Renal cortical epithelial cell (primary cell): ENCODE measurements at regions not wholly inside any gene's neighbourhood (a gene's known extent, or its start where the extent isn't known, plus 50 kb on each side); places are given as distances from the start of the nearest gene placed in this dataset.
A peak's percentile ranks its signal among the peaks of the same experiment; 100 is the strongest.
"Not testable (repeated sequence)": the region's sequence is repeated elsewhere in the genome, so short reads cannot be mapped to it uniquely, and the experiment has no call there.

Source experiments
- DNase-seq: peaks from one replicate; pipeline ENCODE4 v3.0.0-alpha.2; 2011; ENCODE audit warnings: low read depth

DNA sequence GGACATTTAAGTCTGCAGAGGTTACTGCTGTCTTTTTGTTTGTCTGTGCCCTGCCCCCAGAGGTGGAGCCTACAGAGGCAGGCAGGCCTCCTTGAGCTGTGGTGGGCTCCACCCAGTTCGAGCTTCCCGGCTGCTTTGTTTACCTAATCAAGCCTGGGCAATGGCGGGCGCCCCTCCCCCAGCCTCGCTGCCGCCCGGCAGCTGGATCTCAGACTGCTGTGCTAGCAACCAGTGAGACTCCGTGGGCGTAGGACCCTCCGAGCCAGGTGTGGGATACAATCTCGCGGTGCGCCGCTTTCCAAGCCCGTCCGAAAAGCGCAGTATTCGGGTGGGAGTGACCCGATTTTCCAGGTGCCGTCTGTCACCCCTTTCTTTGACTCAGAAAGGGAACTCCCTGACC is 198.4 kb upstream of the FERMT1 start:
- not testable (repeated sequence) for DNase-seq

GRCh38 chr20:6311841-6312655 is 189.2 kb upstream of the FERMT1 start:
- DNase-seq = peak; percentile 1

- DNase-seq = no peak
Measured at GRCh38 chr20:6311097-6311496, 188.3 kb upstream of the FERMT1 start.

GRCh38 chr20:6305536-6305935 is 182.7 kb upstream of the FERMT1 start:
- no peak for DNase-seq

DNA sequence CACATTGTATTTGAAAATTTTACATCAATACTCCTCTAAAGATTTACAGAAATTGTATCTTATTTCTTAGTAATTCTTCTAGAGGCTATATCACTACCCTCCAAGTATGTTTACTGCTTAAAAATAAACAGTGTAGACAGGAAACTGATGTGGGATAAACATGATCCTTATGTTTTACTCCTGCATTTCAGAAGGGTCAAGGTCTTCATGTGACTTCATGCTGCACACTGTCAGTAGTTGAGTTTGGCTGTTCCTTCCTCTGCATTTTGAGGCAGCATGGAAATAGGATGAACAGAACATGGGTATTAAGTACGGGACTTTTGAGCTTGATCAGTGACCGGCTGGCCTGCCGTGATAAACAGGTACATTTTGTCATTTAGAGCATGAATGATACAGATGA is 179.2 kb upstream of the FERMT1 start:
- no peak for DNase-seq

DNA sequence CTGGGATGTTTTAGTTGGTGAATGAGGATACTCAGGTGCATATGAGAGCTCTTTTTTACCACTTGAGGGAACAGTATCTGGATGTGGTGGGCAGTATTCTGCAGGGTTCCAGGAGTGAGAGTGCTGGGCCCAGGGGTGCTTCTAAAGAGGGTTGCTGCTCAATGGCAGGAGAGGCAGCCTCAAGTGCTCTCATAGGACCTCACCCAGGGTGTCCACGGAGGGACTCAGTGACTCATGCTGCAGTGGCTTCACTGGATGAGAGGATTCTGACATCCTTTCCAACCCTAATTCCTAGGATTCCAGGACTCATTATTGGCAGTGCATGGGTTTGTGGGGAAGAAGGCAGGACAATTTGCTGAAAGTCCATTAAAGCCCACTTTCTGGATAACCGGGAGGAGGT is 176.6 kb upstream of the FERMT1 start:
- peak; percentile 37 for DNase-seq

GRCh38 chr20:6298049-6298448 is 175.2 kb upstream of the FERMT1 start:
- no peak for DNase-seq

GRCh38 chr20:6295867-6296256 is 173.0 kb upstream of the FERMT1 start:
- peak; percentile 1 for DNase-seq

DNA sequence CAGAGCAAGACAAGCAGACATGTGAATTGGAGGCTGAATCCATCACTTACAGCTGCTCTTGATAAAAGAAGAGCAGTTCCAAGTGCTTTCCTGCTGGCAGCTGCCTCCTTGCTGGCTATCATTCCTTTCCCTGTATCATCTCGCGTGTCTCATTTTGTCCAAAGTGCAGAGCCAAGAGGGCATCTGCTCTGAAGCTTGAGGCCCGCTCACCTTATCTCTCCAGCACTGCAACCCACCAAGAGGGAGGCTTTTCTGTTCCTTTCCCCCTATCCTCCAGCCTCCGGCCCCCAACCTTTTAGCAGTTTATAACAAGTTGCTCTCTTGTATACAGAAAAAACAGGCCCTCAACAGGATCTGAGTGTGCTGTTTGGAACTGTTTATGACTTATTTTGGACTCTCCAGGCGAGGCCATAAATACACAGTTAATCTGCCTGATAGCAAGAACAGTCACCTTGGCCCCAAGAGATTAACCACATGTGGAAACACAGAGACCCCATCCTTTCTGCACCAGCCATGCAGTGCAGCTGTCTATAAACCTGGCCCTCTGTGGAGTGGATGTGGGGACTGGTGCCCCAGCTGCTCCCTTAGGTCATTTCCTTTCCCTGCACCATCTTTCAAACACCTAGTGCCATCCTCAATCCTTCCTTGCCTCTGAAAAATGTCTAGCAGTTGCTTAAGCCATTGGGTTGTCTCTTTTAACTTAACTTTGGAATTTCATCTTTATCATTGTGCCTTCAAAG is 172.5 kb upstream of the FERMT1 start:
- DNase-seq = no peak

GRCh38 chr20:6287471-6287870 is 164.6 kb upstream of the FERMT1 start:
- DNase-seq = no peak

DNA sequence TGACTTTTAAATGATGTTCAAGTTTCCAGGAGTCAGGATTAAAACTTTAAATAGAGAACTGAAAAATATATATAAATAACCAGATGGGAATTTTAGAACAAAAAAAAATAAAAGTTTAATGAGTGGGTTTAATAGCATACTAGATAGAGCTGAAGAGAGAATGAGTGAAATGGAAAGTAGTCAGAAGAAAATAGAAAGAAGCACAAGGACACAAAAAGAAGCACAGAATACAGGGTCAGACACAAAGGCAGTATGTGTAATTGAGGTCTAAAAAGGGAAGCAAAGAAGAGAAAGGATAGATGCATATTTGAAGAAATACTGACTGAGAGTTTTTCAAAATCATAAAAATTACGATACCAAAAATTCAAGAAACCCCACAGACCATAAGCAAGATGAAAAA is 159.8 kb upstream of the FERMT1 start:
- DNase-seq = no peak

GRCh38 chr20:6277661-6278240 is 154.9 kb upstream of the FERMT1 start:
- no peak for DNase-seq

GRCh38 chr20:6270404-6270803 is 147.6 kb upstream of the FERMT1 start:
- DNase-seq = not testable (repeated sequence)

GRCh38 chr20:6269168-6269873 is 146.5 kb upstream of the FERMT1 start:
- DNase-seq = peak; percentile 11

GRCh38 chr20:6265204-6265904 is 142.5 kb upstream of the FERMT1 start:
- DNase-seq = peak; percentile 80

- no peak for DNase-seq
Measured at GRCh38 chr20:6253396-6253795, 130.6 kb upstream of the FERMT1 start.

DNA sequence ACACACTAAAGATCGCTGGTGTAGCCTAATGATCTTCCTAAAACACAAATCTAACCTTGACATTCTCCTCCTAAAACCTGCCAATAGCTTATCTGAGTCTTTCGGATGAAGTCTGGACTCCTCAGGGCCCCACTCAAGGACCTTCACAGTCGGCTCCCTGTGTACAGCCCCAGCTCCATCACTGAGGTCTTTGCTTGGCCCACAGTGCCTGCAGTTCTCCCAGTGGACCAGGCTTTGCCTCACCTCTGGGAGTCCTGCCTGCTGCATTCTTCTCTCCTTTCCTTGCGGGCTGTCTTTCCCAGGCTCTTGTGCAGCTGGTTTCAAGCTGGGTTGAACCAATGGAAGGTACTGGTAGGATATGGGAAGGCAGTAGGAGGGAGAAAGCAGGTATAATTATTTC is 122.6 kb upstream of the FERMT1 start:
- no peak for DNase-seq

DNA sequence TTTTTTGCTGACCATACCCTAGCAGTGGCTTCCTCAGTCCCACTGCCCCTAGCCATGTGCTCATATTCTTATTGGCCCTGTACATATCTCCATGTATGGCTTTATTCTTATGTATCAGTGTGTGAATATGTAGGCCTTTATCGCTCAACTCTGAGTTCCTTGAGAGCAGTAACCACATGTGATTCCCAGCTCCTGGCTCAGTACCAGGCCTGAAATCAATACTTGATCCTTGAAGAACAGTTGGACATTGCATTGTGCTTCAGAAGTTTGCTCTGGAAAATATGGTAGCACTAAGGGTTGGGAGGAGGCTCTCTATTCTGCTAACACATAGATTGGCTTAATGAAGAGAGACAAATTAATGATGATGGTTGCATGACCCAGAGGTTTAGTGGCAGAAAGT is 118.8 kb upstream of the FERMT1 start:
- DNase-seq = no peak

- no peak for DNase-seq
Measured at GRCh38 chr20:6240059-6240458, 117.2 kb upstream of the FERMT1 start.

DNA sequence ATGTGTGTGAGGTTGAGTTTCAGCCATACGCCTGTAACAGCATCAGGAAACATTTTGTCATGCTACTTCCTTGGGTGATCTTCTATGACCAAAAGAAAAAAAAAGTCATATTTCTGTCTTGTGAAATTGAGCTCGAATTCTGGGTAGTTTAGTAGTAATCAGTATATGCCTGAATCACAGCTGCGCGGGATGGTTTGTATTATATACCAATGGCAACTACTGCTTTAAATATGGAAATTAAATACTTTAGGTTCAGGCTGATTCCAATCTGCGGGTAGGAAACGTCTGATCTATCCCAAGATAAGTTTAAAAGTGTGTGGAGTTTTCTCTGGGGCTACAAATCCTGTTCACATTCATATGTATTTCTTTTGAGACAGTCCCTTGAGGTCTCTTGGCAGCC is 115.6 kb upstream of the FERMT1 start:
- DNase-seq = no peak

GRCh38 chr20:6235510-6235909 is 112.7 kb upstream of the FERMT1 start:
- no peak for DNase-seq

DNA sequence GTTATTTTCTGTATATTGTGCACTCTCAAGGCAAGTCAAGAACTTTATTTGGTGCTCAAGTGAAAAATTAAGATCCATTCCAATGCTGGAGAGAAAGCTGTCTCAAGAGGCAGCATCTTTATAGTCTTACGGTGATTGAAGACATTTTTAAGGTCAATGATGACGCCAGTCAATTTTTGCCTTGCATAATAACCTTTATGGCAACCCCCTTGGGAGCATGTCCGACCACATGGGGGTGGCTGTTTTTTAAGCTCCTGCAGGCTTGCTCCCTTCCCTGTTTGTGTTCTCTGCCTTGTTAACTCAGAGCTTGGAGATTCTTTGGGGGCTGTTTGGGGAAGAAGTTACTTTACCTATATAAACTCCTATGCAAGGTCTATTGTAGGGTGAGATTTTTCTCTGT is 109.6 kb upstream of the FERMT1 start:
- no peak for DNase-seq
